IPS DF 6.9 (cell line): ENCODE measurements at regions not wholly inside any gene's neighbourhood (a gene's known extent, or its start where the extent isn't known, plus 50 kb on each side); places are given as distances from the start of the nearest gene placed in this dataset.

Source experiments
- DNase-seq: peaks from one replicate; pipeline ENCODE4 v3.0.0-alpha.2; 2013; ENCODE audit warnings: low read depth, low spot score
- H3K27ac ChIP-seq: one replicate; pipeline ENCODE4 v1.5.1; 2013; ENCODE audit warnings: low read length, control low read depth
- H3K27me3 ChIP-seq: 2 replicates; pipeline ENCODE4 v1.6.1; 2013; ENCODE audit warnings: mild to moderate bottlenecking, low read length; ENCODE audit not compliant: control insufficient read depth, insufficient read depth
- H3K36me3 ChIP-seq: 2 replicates; pipeline ENCODE4 v1.6.1; 2013; ENCODE audit warnings: low read length; ENCODE audit not compliant: control insufficient read depth, insufficient read depth
- H3K4me1 ChIP-seq: 2 replicates; pipeline ENCODE4 v1.6.1; 2013; ENCODE audit warnings: low read length; ENCODE audit not compliant: control insufficient read depth, insufficient read depth
- H3K4me3 ChIP-seq: 2 replicates; pipeline ENCODE4 v1.5.1; 2013; ENCODE audit warnings: mild to moderate bottlenecking, low read length
- H3K9me3 ChIP-seq: 2 replicates; pipeline ENCODE4 v1.6.1; 2013; ENCODE audit warnings: low read length, inconsistent platforms; ENCODE audit not compliant: control insufficient read depth, insufficient read depth
- WGBS: extraction: QIAGEN DNeasy Blood & Tissue Kit; methylation state at CpG from one replicate; pipeline ENCODE4 v1.1.7; 2013; ENCODE audit warnings: mixed read lengths, missing lambda C conversion rate; ENCODE audit not compliant: insufficient read length, insufficient coverage; 5-methylcytosine and 5-hydroxymethylcytosine counted together

GRCh38 chr9:119868694-119869093 lies 499.5 kb upstream of the BRINP1 start:
- no peaks in the 10 kb centered on the region for H3K36me3 ChIP-seq
- H3K4me1 ChIP-seq = no peaks in the 10 kb centered on the region
- no peak overlapping the region for H3K4me3 ChIP-seq
- no peak overlapping the region for H3K27ac ChIP-seq
- DNase-seq = no peak
- WGBS = no CpG with 5 or more reads among the region's 5 CpGs
- no peaks in the 10 kb centered on the region for H3K27me3 ChIP-seq
- no peaks in the 10 kb centered on the region for H3K9me3 ChIP-seq

- DNase-seq = no peak
- Histone ChIP-seq H3K27ac (no peak overlapping the region), H3K4me1 (no peaks in the 10 kb centered on the region), H3K36me3 (no peaks in the 10 kb centered on the region), H3K27me3 (no peaks in the 10 kb centered on the region), H3K9me3 (no peaks in the 10 kb centered on the region), H3K4me3 (no peak overlapping the region)
Observed at GRCh38 chr9:119861842-119862241, 492.6 kb upstream of the BRINP1 start.

- no peak overlapping the region for H3K27ac ChIP-seq
- H3K27me3 ChIP-seq = no peaks in the 10 kb centered on the region
- no peaks in the 10 kb centered on the region for H3K36me3 ChIP-seq
- DNase-seq = no peak
- no peaks in the 10 kb centered on the region for H3K4me1 ChIP-seq
- H3K4me3 ChIP-seq = no peak overlapping the region
- WGBS = no CpG with 5 or more reads among the region's 2 CpGs
- H3K9me3 ChIP-seq = no peaks in the 10 kb centered on the region
Observed at GRCh38 chr9:119859128-119859527, 489.9 kb upstream of the BRINP1 start.

- H3K27me3 ChIP-seq = no peaks in the 10 kb centered on the region
- H3K36me3 ChIP-seq = no peaks in the 10 kb centered on the region
- no peak overlapping the region for H3K4me3 ChIP-seq
- no peaks in the 10 kb centered on the region for H3K4me1 ChIP-seq
- no peak overlapping the region for H3K27ac ChIP-seq
- no peaks in the 10 kb centered on the region for H3K9me3 ChIP-seq
- no peak for DNase-seq
Observed at GRCh38 chr9:119853126-119853525, 483.9 kb upstream of the BRINP1 start.

- Histone ChIP-seq H3K27ac (no peak overlapping the region), H3K36me3 (no peaks in the 10 kb centered on the region), H3K4me1 (no peaks in the 10 kb centered on the region), H3K4me3 (no peak overlapping the region), H3K9me3 (no peaks in the 10 kb centered on the region), H3K27me3 (no peaks in the 10 kb centered on the region)
- no CpG with 5 or more reads among the region's 7 CpGs for WGBS
- DNase-seq = no peak
Observed at GRCh38 chr9:119852390-119852789, 483.2 kb upstream of the BRINP1 start.

GRCh38 chr9:119844431-119844830 lies 475.2 kb upstream of the BRINP1 start:
- WGBS = no CpG with 5 or more reads among the region's 3 CpGs
- Histone ChIP-seq H3K36me3 (no peaks in the 10 kb centered on the region), H3K4me1 (0 out of 2 replicates have a peak, but pooled peaks cover 2% of the 10 kb centered on the region), H3K4me3 (no peak overlapping the region), H3K27ac (no peak overlapping the region), H3K9me3 (no peaks in the 10 kb centered on the region), H3K27me3 (no peaks in the 10 kb centered on the region)
- no peak for DNase-seq

GRCh38 chr9:119841016-119841415 lies 471.8 kb upstream of the BRINP1 start:
- Histone ChIP-seq H3K36me3 (no peaks in the 10 kb centered on the region), H3K9me3 (no peaks in the 10 kb centered on the region), H3K27ac (no peak overlapping the region), H3K27me3 (no peaks in the 10 kb centered on the region), H3K4me3 (no peak overlapping the region), H3K4me1 (0 out of 2 replicates have a peak, but pooled peaks cover 2% of the 10 kb centered on the region)
- WGBS = no CpG with 5 or more reads among the region's 2 CpGs
- DNase-seq = no peak

GRCh38 chr9:119839888-119840287 lies 470.7 kb upstream of the BRINP1 start:
- Histone ChIP-seq H3K27me3 (no peaks in the 10 kb centered on the region), H3K27ac (no peak overlapping the region), H3K4me3 (no peak overlapping the region), H3K36me3 (no peaks in the 10 kb centered on the region), H3K4me1 (0 out of 2 replicates have a peak, but pooled peaks cover 2% of the 10 kb centered on the region), H3K9me3 (no peaks in the 10 kb centered on the region)
- no peak for DNase-seq
- no CpG with 5 or more reads among the region's 9 CpGs for WGBS

- no peaks in the 10 kb centered on the region for H3K27me3 ChIP-seq
- WGBS = no CpG with 5 or more reads among the region's 5 CpGs
- no peaks in the 10 kb centered on the region for H3K36me3 ChIP-seq
- no peak overlapping the region for H3K27ac ChIP-seq
- H3K9me3 ChIP-seq = no peaks in the 10 kb centered on the region
- H3K4me1 ChIP-seq = 0 out of 2 replicates have a peak, but pooled peaks cover 2% of the 10 kb centered on the region
- no peak overlapping the region for H3K4me3 ChIP-seq
- DNase-seq = no peak
Observed at GRCh38 chr9:119838210-119838609, 469.0 kb upstream of the BRINP1 start.

- Histone ChIP-seq H3K9me3 (no peaks in the 10 kb centered on the region), H3K27me3 (no peaks in the 10 kb centered on the region), H3K4me3 (no peak overlapping the region), H3K27ac (no peak overlapping the region), H3K36me3 (no peaks in the 10 kb centered on the region), H3K4me1 (0 out of 2 replicates have a peak, but pooled peaks cover 2% of the 10 kb centered on the region)
- WGBS = no CpG with 5 or more reads among the region's 3 CpGs
- no peak for DNase-seq
Observed at GRCh38 chr9:119836036-119836435, 466.8 kb upstream of the BRINP1 start.

GRCh38 chr9:119834064-119834620 lies 464.9 kb upstream of the BRINP1 start:
- H3K36me3 ChIP-seq = no peaks in the 10 kb centered on the region
- no peak for DNase-seq
- H3K4me1 ChIP-seq = no peaks in the 10 kb centered on the region
- H3K4me3 ChIP-seq = no peak overlapping the region
- WGBS = no CpG with 5 or more reads among the region's 6 CpGs
- no peaks in the 10 kb centered on the region for H3K27me3 ChIP-seq
- H3K27ac ChIP-seq = no peak overlapping the region
- H3K9me3 ChIP-seq = no peaks in the 10 kb centered on the region
